ENCODE measurements at regions not wholly inside any gene's neighbourhood (a gene's known extent, or its start where the extent isn't known, plus 50 kb on each side); places are given as distances from the start of the nearest gene placed in this dataset.

DNA sequence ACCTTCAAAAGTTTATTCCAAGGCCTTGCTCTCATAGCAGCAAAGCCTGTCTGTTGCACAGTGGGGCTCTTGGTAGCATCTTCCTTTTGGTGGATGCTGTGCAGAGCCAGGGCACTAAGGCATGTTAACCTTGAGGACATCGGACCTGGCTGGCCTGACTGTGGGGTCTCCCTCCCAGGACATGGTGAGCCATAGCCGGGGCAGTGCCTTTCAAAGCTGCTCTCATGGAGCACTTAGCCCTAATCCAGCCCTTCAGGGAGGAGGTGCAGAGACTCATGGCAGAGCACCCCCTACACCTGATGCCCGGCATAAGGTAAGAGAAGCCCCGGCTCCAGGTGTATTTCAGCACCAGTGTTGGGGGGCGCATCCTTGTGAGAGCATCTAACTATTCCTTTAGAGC is 941.4 kb upstream of the ZNF722 start:
- TF ChIP-seq SMAD3 (CRISPR knock-in tag; IDR thresholded peaks at IDR 0.05; ENCODE audit: borderline replicate concordance): no peak
- TF ChIP-seq ETV6 (CRISPR knock-in tag; IDR thresholded peaks at IDR 0.05): no peak
- no peak for TF ChIP-seq ESRRA (CRISPR knock-in tag; IDR thresholded peaks at IDR 0.05; ENCODE audit: borderline replicate concordance)
- TF ChIP-seq, protein P1, sequence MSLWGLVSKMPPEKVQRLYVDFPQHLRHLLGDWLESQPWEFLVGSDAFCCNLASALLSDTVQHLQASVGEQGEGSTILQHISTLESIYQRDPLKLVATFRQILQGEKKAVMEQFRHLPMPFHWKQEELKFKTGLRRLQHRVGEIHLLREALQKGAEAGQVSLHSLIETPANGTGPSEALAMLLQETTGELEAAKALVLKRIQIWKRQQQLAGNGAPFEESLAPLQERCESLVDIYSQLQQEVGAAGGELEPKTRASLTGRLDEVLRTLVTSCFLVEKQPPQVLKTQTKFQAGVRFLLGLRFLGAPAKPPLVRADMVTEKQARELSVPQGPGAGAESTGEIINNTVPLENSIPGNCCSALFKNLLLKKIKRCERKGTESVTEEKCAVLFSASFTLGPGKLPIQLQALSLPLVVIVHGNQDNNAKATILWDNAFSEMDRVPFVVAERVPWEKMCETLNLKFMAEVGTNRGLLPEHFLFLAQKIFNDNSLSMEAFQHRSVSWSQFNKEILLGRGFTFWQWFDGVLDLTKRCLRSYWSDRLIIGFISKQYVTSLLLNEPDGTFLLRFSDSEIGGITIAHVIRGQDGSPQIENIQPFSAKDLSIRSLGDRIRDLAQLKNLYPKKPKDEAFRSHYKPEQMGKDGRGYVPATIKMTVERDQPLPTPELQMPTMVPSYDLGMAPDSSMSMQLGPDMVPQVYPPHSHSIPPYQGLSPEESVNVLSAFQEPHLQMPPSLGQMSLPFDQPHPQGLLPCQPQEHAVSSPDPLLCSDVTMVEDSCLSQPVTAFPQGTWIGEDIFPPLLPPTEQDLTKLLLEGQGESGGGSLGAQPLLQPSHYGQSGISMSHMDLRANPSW (CRISPR knock-in tag; conservative IDR thresholded peaks at IDR 0.05; ENCODE audit: low read depth): no peak

All from WTC11 (cell line).